WTC11 (cell line): ENCODE measurements at regions not wholly inside any gene's neighbourhood (a gene's known extent, or its start where the extent isn't known, plus 50 kb on each side); places are given as distances from the start of the nearest gene placed in this dataset.

Experiments
- ATAC-seq: fragments of 200-7000 bp; cut with Tn5 transposase; 2 replicates; pipeline ENCODE4 v1.10.0; 2021; ENCODE audit warnings: mild to moderate bottlenecking, moderate library complexity
- CTCF ChIA-PET: fragments of 300-600 bp; sonication (Branson Sonifier 250); formaldehyde crosslinking; loops from one replicate; lab custom pipeline; 2021; ENCODE audit warnings: antibody characterized with exemption; lab: Charles Lee
- POLR2A ChIA-PET: fragments of 350-600 bp; sonication (Branson Sonifier 250); formaldehyde crosslinking; loops from one replicate; lab custom pipeline; 2021; ENCODE audit warnings: antibody characterized with exemption; lab: Charles Lee
- DNase-seq: peaks from one replicate; pipeline ENCODE4 v3.0.0; 2021; ENCODE audit warnings: low spot score
- H3K27ac Mint-ChIP-seq: 2 replicates; pipeline ENCODE4 v1.8.0; 2021; ENCODE audit warnings: mixed read lengths
- H3K27me3 Mint-ChIP-seq: 2 replicates; pipeline ENCODE4 v1.8.0; 2021; ENCODE audit warnings: low read depth, mild to moderate bottlenecking, moderate library complexity, mixed read lengths
- H3K36me3 Mint-ChIP-seq: 2 replicates; pipeline ENCODE4 v1.8.0; 2021; ENCODE audit warnings: mixed read lengths
- H3K4me1 Mint-ChIP-seq: 2 replicates; pipeline ENCODE4 v1.8.0; 2022; ENCODE audit warnings: mixed read lengths
- H3K4me3 Mint-ChIP-seq: 2 replicates; pipeline ENCODE4 v1.8.0; 2021; ENCODE audit warnings: mild to moderate bottlenecking, moderate library complexity, mixed read lengths
- H3K9me3 Mint-ChIP-seq: 2 replicates; pipeline ENCODE4 v1.8.0; 2021; ENCODE audit warnings: mixed read lengths
- ATF2 ChIP-seq: sonication (generic); formaldehyde crosslinking; IDR thresholded peaks from 2 replicates; pipeline ENCODE4 v1.8.1; 2022; ENCODE audit warnings: low read depth, missing genetic modification reagents, borderline replicate concordance
- ATF3 ChIP-seq: sonication (generic); formaldehyde crosslinking; conservative IDR thresholded peaks from 2 replicates; pipeline ENCODE4 v1.8.1; 2022; ENCODE audit warnings: mild to moderate bottlenecking, missing genetic modification reagents
- E2F1 ChIP-seq: sonication (generic); formaldehyde crosslinking; IDR thresholded peaks from 2 replicates; pipeline ENCODE4 v1.8.0; 2022; ENCODE audit warnings: mild to moderate bottlenecking, missing genetic modification reagents
- GABPB1 ChIP-seq: sonication (generic); formaldehyde crosslinking; IDR thresholded peaks from 2 replicates; pipeline ENCODE4 v1.8.1; 2023; ENCODE audit warnings: mild to moderate bottlenecking, missing genetic modification reagents
- IRF1 ChIP-seq: sonication (generic); formaldehyde crosslinking; IDR thresholded peaks from 2 replicates; pipeline ENCODE4 v1.8.0; 2023; ENCODE audit warnings: missing genetic modification reagents
- KAT7 ChIP-seq: sonication (generic); formaldehyde crosslinking; IDR thresholded peaks from 2 replicates; pipeline ENCODE4 v1.8.1; 2023; ENCODE audit warnings: missing genetic modification reagents, mild to moderate bottlenecking, borderline replicate concordance
- NFATC4 ChIP-seq: fragments of 250-450 bp; sonication (Bioruptor Pico); IDR thresholded peaks from 2 replicates; pipeline ENCODE4 v1.9.0; 2021; ENCODE audit warnings: mild to moderate bottlenecking
- PRRX2 ChIP-seq: fragments of 250-450 bp; sonication (Bioruptor Pico); IDR thresholded peaks from 2 replicates; pipeline ENCODE4 v1.8.0; 2021; ENCODE audit warnings: mild to moderate bottlenecking
- ZNF416 ChIP-seq: fragments of 250-450 bp; sonication (Bioruptor Pico); IDR thresholded peaks from 2 replicates; pipeline ENCODE4 v1.9.0; 2021; ENCODE audit warnings: mild to moderate bottlenecking, inconsistent platforms
- ZNF425 ChIP-seq: fragments of 250-450 bp; sonication (Bioruptor Pico); conservative IDR thresholded peaks from 2 replicates; pipeline ENCODE4 v1.9.0; 2021; ENCODE audit warnings: mild to moderate bottlenecking
- TF ChIP-seq, protein P1 (sequence below): sonication (generic); formaldehyde crosslinking; IDR thresholded peaks from 2 replicates; pipeline ENCODE4 v1.8.1; 2023; ENCODE audit warnings: mild to moderate bottlenecking, missing genetic modification reagents
- TF ChIP-seq, protein P2 (sequence below): fragments of 250-450 bp; sonication (Bioruptor Pico); IDR thresholded peaks from 2 replicates; pipeline ENCODE4 v1.9.0; 2021; ENCODE audit warnings: mild to moderate bottlenecking
- TF ChIP-seq, protein P3 (sequence below): sonication (generic); formaldehyde crosslinking; IDR thresholded peaks from 2 replicates; pipeline ENCODE4 v1.8.1; 2022; ENCODE audit warnings: low read depth, mild to moderate bottlenecking, moderate library complexity, missing genetic modification reagents, borderline replicate concordance
- TF ChIP-seq, protein P4 (sequence below): sonication (generic); formaldehyde crosslinking; IDR thresholded peaks from 2 replicates; pipeline ENCODE4 v1.8.1; 2023; ENCODE audit warnings: mild to moderate bottlenecking, missing genetic modification reagents, borderline replicate concordance
- TF ChIP-seq, protein P5 (sequence below): sonication (generic); formaldehyde crosslinking; IDR thresholded peaks from 2 replicates; pipeline ENCODE4 v1.8.0; 2023; ENCODE audit warnings: missing genetic modification reagents, mild to moderate bottlenecking, borderline replicate concordance

- TF ChIP-seq ZNF425 (CRISPR knock-in tag) (no peak), IRF1 (CRISPR knock-in tag) (no peak), KAT7 (CRISPR knock-in tag) (no peak), PRRX2 (CRISPR knock-in tag) (no peak), ATF3 (no peak)
- TF ChIP-seq, protein P1, sequence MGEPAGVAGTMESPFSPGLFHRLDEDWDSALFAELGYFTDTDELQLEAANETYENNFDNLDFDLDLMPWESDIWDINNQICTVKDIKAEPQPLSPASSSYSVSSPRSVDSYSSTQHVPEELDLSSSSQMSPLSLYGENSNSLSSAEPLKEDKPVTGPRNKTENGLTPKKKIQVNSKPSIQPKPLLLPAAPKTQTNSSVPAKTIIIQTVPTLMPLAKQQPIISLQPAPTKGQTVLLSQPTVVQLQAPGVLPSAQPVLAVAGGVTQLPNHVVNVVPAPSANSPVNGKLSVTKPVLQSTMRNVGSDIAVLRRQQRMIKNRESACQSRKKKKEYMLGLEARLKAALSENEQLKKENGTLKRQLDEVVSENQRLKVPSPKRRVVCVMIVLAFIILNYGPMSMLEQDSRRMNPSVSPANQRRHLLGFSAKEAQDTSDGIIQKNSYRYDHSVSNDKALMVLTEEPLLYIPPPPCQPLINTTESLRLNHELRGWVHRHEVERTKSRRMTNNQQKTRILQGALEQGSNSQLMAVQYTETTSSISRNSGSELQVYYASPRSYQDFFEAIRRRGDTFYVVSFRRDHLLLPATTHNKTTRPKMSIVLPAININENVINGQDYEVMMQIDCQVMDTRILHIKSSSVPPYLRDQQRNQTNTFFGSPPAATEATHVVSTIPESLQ: no peak
Measured at GRCh38 chr3:160065786-160066185, 77.2 kb downstream of the IL12A start (continued).

DNA sequence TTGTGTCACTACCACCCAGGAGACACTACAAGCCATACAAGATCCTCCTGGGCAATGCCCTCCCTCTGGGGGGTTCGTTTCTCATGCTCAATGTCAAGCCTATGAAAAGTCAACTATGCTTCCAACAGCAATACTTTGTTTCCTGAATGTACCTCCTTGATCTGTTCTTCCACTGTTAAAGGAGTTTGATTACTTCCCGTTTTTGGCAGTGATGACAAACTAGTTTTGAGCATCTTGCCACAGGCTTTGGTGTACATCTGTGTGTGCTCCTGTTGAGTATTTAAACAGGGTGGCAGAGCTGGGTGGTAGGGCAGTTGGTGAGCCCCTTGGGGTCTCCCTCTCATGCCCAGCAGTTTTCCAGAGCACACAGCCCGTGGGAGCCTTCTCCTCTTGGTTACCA, 81.4 kb downstream of the IL12A start:
- Mint-ChIP-seq H3K9me3 (no peaks in the 10 kb centered on the region), H3K27me3 (no peaks in the 10 kb centered on the region), H3K4me1 (peaks cover 6% of the 10 kb centered on the region), H3K4me3 (no peak overlapping the region), H3K36me3 (no peaks in the 10 kb centered on the region), H3K27ac (no peak overlapping the region)
- ATAC-seq (no peak), DNase-seq (no peak)
- TF ChIP-seq, protein P2, sequence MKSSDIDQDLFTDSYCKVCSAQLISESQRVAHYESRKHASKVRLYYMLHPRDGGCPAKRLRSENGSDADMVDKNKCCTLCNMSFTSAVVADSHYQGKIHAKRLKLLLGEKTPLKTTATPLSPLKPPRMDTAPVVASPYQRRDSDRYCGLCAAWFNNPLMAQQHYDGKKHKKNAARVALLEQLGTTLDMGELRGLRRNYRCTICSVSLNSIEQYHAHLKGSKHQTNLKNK (CRISPR knock-in tag): no peak
- TF ChIP-seq, protein P3, sequence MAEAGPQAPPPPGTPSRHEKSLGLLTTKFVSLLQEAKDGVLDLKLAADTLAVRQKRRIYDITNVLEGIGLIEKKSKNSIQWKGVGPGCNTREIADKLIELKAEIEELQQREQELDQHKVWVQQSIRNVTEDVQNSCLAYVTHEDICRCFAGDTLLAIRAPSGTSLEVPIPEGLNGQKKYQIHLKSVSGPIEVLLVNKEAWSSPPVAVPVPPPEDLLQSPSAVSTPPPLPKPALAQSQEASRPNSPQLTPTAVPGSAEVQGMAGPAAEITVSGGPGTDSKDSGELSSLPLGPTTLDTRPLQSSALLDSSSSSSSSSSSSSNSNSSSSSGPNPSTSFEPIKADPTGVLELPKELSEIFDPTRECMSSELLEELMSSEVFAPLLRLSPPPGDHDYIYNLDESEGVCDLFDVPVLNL (CRISPR knock-in tag): no peak
- TF ChIP-seq KAT7 (CRISPR knock-in tag) (no peak), GABPB1 (CRISPR knock-in tag) (no peak), ZNF416 (CRISPR knock-in tag) (no peak), E2F1 (CRISPR knock-in tag) (no peak), NFATC4 (CRISPR knock-in tag) (no peak), ATF2 (CRISPR knock-in tag) (no peak)
- TF ChIP-seq, protein P4, sequence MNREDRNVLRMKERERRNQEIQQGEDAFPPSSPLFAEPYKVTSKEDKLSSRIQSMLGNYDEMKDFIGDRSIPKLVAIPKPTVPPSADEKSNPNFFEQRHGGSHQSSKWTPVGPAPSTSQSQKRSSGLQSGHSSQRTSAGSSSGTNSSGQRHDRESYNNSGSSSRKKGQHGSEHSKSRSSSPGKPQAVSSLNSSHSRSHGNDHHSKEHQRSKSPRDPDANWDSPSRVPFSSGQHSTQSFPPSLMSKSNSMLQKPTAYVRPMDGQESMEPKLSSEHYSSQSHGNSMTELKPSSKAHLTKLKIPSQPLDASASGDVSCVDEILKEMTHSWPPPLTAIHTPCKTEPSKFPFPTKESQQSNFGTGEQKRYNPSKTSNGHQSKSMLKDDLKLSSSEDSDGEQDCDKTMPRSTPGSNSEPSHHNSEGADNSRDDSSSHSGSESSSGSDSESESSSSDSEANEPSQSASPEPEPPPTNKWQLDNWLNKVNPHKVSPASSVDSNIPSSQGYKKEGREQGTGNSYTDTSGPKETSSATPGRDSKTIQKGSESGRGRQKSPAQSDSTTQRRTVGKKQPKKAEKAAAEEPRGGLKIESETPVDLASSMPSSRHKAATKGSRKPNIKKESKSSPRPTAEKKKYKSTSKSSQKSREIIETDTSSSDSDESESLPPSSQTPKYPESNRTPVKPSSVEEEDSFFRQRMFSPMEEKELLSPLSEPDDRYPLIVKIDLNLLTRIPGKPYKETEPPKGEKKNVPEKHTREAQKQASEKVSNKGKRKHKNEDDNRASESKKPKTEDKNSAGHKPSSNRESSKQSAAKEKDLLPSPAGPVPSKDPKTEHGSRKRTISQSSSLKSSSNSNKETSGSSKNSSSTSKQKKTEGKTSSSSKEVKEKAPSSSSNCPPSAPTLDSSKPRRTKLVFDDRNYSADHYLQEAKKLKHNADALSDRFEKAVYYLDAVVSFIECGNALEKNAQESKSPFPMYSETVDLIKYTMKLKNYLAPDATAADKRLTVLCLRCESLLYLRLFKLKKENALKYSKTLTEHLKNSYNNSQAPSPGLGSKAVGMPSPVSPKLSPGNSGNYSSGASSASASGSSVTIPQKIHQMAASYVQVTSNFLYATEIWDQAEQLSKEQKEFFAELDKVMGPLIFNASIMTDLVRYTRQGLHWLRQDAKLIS (CRISPR knock-in tag): no peak
- TF ChIP-seq, protein P5, sequence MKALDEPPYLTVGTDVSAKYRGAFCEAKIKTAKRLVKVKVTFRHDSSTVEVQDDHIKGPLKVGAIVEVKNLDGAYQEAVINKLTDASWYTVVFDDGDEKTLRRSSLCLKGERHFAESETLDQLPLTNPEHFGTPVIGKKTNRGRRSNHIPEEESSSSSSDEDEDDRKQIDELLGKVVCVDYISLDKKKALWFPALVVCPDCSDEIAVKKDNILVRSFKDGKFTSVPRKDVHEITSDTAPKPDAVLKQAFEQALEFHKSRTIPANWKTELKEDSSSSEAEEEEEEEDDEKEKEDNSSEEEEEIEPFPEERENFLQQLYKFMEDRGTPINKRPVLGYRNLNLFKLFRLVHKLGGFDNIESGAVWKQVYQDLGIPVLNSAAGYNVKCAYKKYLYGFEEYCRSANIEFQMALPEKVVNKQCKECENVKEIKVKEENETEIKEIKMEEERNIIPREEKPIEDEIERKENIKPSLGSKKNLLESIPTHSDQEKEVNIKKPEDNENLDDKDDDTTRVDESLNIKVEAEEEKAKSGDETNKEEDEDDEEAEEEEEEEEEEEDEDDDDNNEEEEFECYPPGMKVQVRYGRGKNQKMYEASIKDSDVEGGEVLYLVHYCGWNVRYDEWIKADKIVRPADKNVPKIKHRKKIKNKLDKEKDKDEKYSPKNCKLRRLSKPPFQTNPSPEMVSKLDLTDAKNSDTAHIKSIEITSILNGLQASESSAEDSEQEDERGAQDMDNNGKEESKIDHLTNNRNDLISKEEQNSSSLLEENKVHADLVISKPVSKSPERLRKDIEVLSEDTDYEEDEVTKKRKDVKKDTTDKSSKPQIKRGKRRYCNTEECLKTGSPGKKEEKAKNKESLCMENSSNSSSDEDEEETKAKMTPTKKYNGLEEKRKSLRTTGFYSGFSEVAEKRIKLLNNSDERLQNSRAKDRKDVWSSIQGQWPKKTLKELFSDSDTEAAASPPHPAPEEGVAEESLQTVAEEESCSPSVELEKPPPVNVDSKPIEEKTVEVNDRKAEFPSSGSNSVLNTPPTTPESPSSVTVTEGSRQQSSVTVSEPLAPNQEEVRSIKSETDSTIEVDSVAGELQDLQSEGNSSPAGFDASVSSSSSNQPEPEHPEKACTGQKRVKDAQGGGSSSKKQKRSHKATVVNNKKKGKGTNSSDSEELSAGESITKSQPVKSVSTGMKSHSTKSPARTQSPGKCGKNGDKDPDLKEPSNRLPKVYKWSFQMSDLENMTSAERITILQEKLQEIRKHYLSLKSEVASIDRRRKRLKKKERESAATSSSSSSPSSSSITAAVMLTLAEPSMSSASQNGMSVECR (CRISPR knock-in tag): no peak
- POLR2A ChIA-PET: no interaction called here
- CTCF ChIA-PET: no interaction called here
